ENCODE measurements at regions not wholly inside any gene's neighbourhood (a gene's known extent, or its start where the extent isn't known, plus 50 kb on each side); places are given as distances from the start of the nearest gene placed in this dataset.
A peak's percentile ranks its signal among the peaks of the same experiment; 100 is the strongest.

DNA sequence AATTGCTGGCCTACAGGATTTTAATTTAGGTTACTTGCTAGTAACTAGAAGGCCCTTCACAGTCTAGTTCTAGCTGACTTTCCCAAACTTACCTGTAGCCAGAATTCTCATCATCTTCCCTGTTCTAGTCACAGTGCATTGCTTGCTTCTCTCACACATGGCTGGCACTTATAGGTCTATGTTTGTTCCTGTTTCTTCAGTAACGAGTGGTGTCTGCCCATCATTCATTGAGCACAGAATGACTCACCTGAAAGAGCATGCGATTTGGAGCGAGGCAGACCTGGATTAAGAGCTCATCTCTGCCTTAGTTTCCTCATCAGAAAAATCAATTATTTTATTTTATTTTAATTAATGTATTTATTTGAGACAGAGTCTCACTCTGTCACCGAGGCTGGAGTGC, 201.7 kb upstream of the ANK2 start:
- no peaks in the 10 kb centered on the region for H3K27me3 ChIP-seq
- H3K4me1 ChIP-seq: peaks cover 10 to 19% (median 17%) of the 10 kb centered on the region in 4 donors
- no peak overlapping the region for H3K4me3 ChIP-seq
- WGBS: 83% methylated on average over 4 of the region's 4 CpGs
- intact Hi-C loops (cut with DNase I): no loop called here
- no peaks in the 10 kb centered on the region for H3K36me3 ChIP-seq
- peak overlapping the region in 1 of 4 donors; percentile 63 for H3K27ac ChIP-seq (replicated peaks in 1 of 4)
- DNase-seq (ENCODE audit: extremely low spot score): no peak
- no peaks in the 10 kb centered on the region for H3K9me3 ChIP-seq
- TF ChIP-seq CTCF (IDR thresholded peaks at IDR 0.05) (no peak), POLR2A (IDR thresholded peaks at IDR 0.05; ENCODE audit: low read depth) (no peak), EP300 (IDR thresholded peaks at IDR 0.05) (no peak), POLR2AphosphoS5 (IDR thresholded peaks at IDR 0.05) (no peak)

GRCh38 chr4:112848911-112849310, 200.5 kb upstream of the ANK2 start:
- Histone ChIP-seq H3K4me3 (no peak overlapping the region), H3K36me3 (no peaks in the 10 kb centered on the region), H3K27ac (replicated peaks in 1 of 4) (peak overlapping the region; percentile 22 to 63 (median 42)), H3K4me1 (peaks cover 10 to 23% (median 17%) of the 10 kb centered on the region in 4 donors), H3K9me3 (no peaks in the 10 kb centered on the region), H3K27me3 (no peaks in the 10 kb centered on the region)
- DNase-seq (ENCODE audit: extremely low spot score): no peak
- TF ChIP-seq POLR2A (IDR thresholded peaks at IDR 0.05; ENCODE audit: low read depth) (no peak), CTCF (IDR thresholded peaks at IDR 0.05) (no peak), POLR2AphosphoS5 (IDR thresholded peaks at IDR 0.05) (no peak), EP300 (IDR thresholded peaks at IDR 0.05) (no peak)
- intact Hi-C loops (cut with DNase I): no loop called here

DNA sequence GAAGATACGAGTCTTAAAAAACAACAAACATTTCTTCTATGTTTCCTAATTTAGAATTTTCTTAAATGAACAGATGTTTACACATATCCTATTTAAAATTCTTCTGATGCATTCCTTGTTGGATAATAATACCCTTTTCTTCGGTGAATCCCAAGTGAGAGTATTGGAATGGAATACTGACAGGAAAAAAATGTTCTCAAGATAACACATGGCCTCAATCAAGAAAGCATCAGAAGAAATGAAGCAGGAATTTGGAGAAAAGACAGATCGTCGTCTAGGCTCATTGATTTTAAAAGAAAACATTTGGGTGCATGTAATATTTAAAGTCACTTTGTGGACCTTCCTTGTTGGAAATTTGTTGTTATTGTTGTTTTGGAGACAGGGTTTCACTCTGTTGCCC, 196.9 kb upstream of the ANK2 start:
- Histone ChIP-seq H3K9me3 (no peaks in the 10 kb centered on the region), H3K4me3 (no peak overlapping the region), H3K36me3 (no peaks in the 10 kb centered on the region), H3K27me3 (no peaks in the 10 kb centered on the region), H3K27ac (replicated peaks in 1 of 4) (peak overlapping the region in 1 of 4 donors; percentile 1), H3K4me1 (peaks cover 28 to 40% (median 35%) of the 10 kb centered on the region in 4 donors)
- no peak for TF ChIP-seq EP300 (IDR thresholded peaks at IDR 0.05)
- no peak for TF ChIP-seq CTCF (IDR thresholded peaks at IDR 0.05)
- TF ChIP-seq POLR2A (IDR thresholded peaks at IDR 0.05; ENCODE audit: low read depth): no peak
- TF ChIP-seq POLR2AphosphoS5 (IDR thresholded peaks at IDR 0.05): no peak
- intact Hi-C loops (cut with DNase I): loop anchor here (5.0 to 10.0 kb wide), 2 partner anchors 50 to 82 kb away; no protein-coding TSS in a partner anchor
- WGBS: 41% methylated on average over 4 of the region's 4 CpGs
- no peak for DNase-seq (ENCODE audit: extremely low spot score)

DNA sequence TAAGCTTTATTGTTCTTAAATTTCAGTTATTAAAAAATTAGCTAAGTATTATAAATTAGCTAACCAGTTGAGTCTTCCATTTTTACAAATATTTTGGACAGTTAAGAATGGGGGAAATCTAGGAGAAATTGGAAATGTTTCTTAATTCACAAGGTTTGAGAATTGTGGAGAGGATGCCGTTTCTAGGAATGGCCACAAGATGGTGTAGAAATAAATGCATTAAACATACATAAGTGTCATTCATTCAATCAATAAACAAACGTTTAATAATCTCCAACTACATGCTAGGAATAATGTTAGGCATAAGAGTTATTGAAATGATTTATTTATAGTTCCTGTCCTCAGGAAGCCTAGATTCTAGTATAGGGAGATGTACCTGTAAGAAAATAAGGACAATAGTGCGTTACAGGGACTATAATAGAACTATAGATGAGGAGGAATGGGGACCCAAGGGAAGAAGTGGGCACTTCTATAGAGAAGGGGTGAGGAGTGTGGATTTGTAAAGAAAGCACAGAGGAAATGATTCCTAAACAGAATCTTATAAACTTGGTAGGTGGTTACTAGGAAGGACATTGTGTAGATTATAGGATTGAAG, 195.7 kb upstream of the ANK2 start:
- Histone ChIP-seq H3K27ac (replicated peaks in 1 of 4) (peak overlapping the region in 2 of 4 donors; percentile 18 to 47), H3K36me3 (no peaks in the 10 kb centered on the region), H3K9me3 (no peaks in the 10 kb centered on the region), H3K4me1 (peaks cover 21 to 34% (median 25%) of the 10 kb centered on the region in 4 donors), H3K4me3 (no peak overlapping the region), H3K27me3 (no peaks in the 10 kb centered on the region)
- TF ChIP-seq EP300 (IDR thresholded peaks at IDR 0.05) (no peak), POLR2A (IDR thresholded peaks at IDR 0.05; ENCODE audit: low read depth) (no peak), CTCF (IDR thresholded peaks at IDR 0.05) (peak; percentile 29 to 43 (median 30)), POLR2AphosphoS5 (IDR thresholded peaks at IDR 0.05) (no peak)
- WGBS: 59% methylated on average over 3 of the region's 3 CpGs
- intact Hi-C loops (cut with DNase I): loop anchor here (5.0 to 10.0 kb wide), 2 partner anchors 49 to 81 kb away; no protein-coding TSS in a partner anchor
- no peak for DNase-seq (ENCODE audit: extremely low spot score)

GRCh38 chr4:112854420-112854819, 195.0 kb upstream of the ANK2 start:
- Histone ChIP-seq H3K27me3 (no peaks in the 10 kb centered on the region), H3K4me1 (peaks cover 18 to 30% (median 22%) of the 10 kb centered on the region in 4 donors), H3K4me3 (no peak overlapping the region), H3K9me3 (no peaks in the 10 kb centered on the region), H3K27ac (replicated peaks in 1 of 4) (peak overlapping the region; percentile 13 to 47 (median 29)), H3K36me3 (no peaks in the 10 kb centered on the region)
- intact Hi-C loops (cut with DNase I): loop anchor here (5.0 to 10.0 kb wide), 2 partner anchors 48 to 80 kb away; no protein-coding TSS in a partner anchor
- no peak for TF ChIP-seq CTCF (IDR thresholded peaks at IDR 0.05)
- TF ChIP-seq POLR2A (IDR thresholded peaks at IDR 0.05; ENCODE audit: low read depth): no peak
- no peak for TF ChIP-seq POLR2AphosphoS5 (IDR thresholded peaks at IDR 0.05)
- TF ChIP-seq EP300 (IDR thresholded peaks at IDR 0.05): no peak
- no peak for DNase-seq (ENCODE audit: extremely low spot score)
